ENCODE measurements at regions not wholly inside any gene's neighbourhood (a gene's known extent, or its start where the extent isn't known, plus 50 kb on each side); places are given as distances from the start of the nearest gene placed in this dataset.

GRCh38 chr9:95763983-95764382 lies 111.5 kb upstream of the ERCC6L2 start:
- BruUV-seq (replicated peaks): no TSS peak
- H2BK15ac ChIP-seq (ENCODE audit: low read depth, low read length): no peak overlapping the region
- TF ChIP-seq CEBPB (IDR thresholded peaks at IDR 0.05; ENCODE audit: low read depth, low read length) (no peak), FOS (IDR thresholded peaks at IDR 0.05; ENCODE audit: low read depth, low read length) (no peak), RFX5 (IDR thresholded peaks at IDR 0.05; ENCODE audit: low read depth, low read length) (no peak), SMC3 (IDR thresholded peaks at IDR 0.05; ENCODE audit: low read depth, low read length) (no peak), BHLHE40 (IDR thresholded peaks at IDR 0.05; ENCODE audit: low read depth, low read length) (no peak), USF2 (IDR thresholded peaks at IDR 0.05; ENCODE audit: low read depth, low read length) (no peak), RCOR1 (IDR thresholded peaks at IDR 0.05; ENCODE audit: insufficient replicate concordance, low read length) (no peak), MAFK (IDR thresholded peaks at IDR 0.05; ENCODE audit: low read depth, low read length) (no peak), POLR2A (IDR thresholded peaks at IDR 0.05; ENCODE audit: low read depth, low read length) (no peak), MAZ (IDR thresholded peaks at IDR 0.05; ENCODE audit: borderline replicate concordance, low read depth, low read length) (no peak), CHD1 (IDR thresholded peaks at IDR 0.05; ENCODE audit: low read depth, low read length) (no peak)
- H3K36me3 ChIP-seq (ENCODE audit: control insufficient read depth, insufficient read depth, low read length): no peaks in the 10 kb centered on the region
- CTCF ChIA-PET: no interaction called here
- no peak overlapping the region for H2AK9ac ChIP-seq (replicated peaks; ENCODE audit: low read depth, low read length, poor library complexity)
- H3K4me3 ChIP-seq (ENCODE audit: insufficient read depth, low read depth, low read length): no peak overlapping the region
- H3K4ac ChIP-seq (ENCODE audit: low read depth, low read length): no peak overlapping the region
- DNase-seq (no peak), ATAC-seq (ENCODE audit: low read depth) (no peak)
- in situ Hi-C loops (cut with MboI; ENCODE audit: low sequenced_read_pairs): no loop called here
- H2BK5ac ChIP-seq (ENCODE audit: low read depth, low read length, poor library complexity, severe bottlenecking): no peak overlapping the region
- no peak overlapping the region for H2AK5ac ChIP-seq (ENCODE audit: low read depth, low read length)
- WGBS, 2 experiments (ENCODE audit: extremely low coverage in 2 of 2, insufficient read length in 1 of 2): no CpG with 5 or more reads among the region's 2 CpGs
- intact Hi-C loops (cut with micrococcal nuclease): no loop called here
- H2BK20ac ChIP-seq (ENCODE audit: low read depth, low read length): no peak overlapping the region
- H4K91ac ChIP-seq (ENCODE audit: insufficient read depth, low read depth, low read length): no peak overlapping the region
- no peak overlapping the region for H3K14ac ChIP-seq (replicated peaks; ENCODE audit: low read depth, low read length)
- H3K9ac ChIP-seq (ENCODE audit: low read depth, low read length): no peak overlapping the region
- H3K27ac ChIP-seq (ENCODE audit: insufficient read depth, low read length): no peak overlapping the region
- no peaks in the 10 kb centered on the region for H3K9me3 ChIP-seq (ENCODE audit: control insufficient read depth, insufficient read depth, low read length)
- H3K79me1 ChIP-seq (ENCODE audit: low read depth in 1 of 2, low read length in 2 of 2): no peaks in the 10 kb centered on the region
- no peak overlapping the region for H4K8ac ChIP-seq (ENCODE audit: low read depth in 2 of 2, low read length in 2 of 2)
- H3K56ac ChIP-seq (ENCODE audit: extremely low read depth, insufficient read depth, low read length): no peak overlapping the region
- H3K4me1 ChIP-seq (ENCODE audit: control insufficient read depth, insufficient read depth, low read length): peaks cover 6% of the 10 kb centered on the region
- H3K27me3 ChIP-seq (ENCODE audit: control insufficient read depth, insufficient read depth, low read length): peaks cover 2% of the 10 kb centered on the region; the same call in 1 of the 2 replicates
- no peak overlapping the region for H3K18ac ChIP-seq (ENCODE audit: low read depth, low read length)
- POLR2A ChIA-PET (ENCODE audit: unreplicated experiment): interaction anchor here (0.6 kb wide), 1 partner anchor 312 kb away, joined by 4 read pairs; no protein-coding TSS in a partner anchor
- no peaks in the 10 kb centered on the region for H3K9me1 ChIP-seq (ENCODE audit: insufficient read depth, low read length)
- no peak overlapping the region for H4K5ac ChIP-seq (ENCODE audit: low read depth, low read length)
- H2AFZ ChIP-seq (replicated peaks; ENCODE audit: low read length, poor library complexity): no peak overlapping the region
- H4K20me1 ChIP-seq (ENCODE audit: insufficient read depth, low read length): no peaks in the 10 kb centered on the region
- H2BK120ac ChIP-seq (ENCODE audit: low read depth, low read length): no peak overlapping the region
- dilution Hi-C loops (cut with HindIII; ENCODE audit: low sequenced_read_pairs, unreplicated experiment): no loop called here
- no peak overlapping the region for H3K23ac ChIP-seq (ENCODE audit: low read depth, low read length)
- H3K4me2 ChIP-seq (ENCODE audit: low read depth, low read length): no peak overlapping the region
